Endothelial cell of umbilical vein (primary cell): ENCODE measurements at regions not wholly inside any gene's neighbourhood (a gene's known extent, or its start where the extent isn't known, plus 50 kb on each side); places are given as distances from the start of the nearest gene placed in this dataset.

Experiments used
- EZH2 ChIP-seq: IDR thresholded peaks from 2 replicates; pipeline ENCODE4 v1.6.1; 2012; ENCODE audit warnings: borderline replicate concordance, low read depth, mild to moderate bottlenecking, moderate library complexity, low read length, inconsistent platforms; ENCODE audit not compliant: severe bottlenecking
- POLR2A ChIP-seq: IDR thresholded peaks from 2 replicates; pipeline ENCODE4 v1.6.1; 2012; ENCODE audit warnings: low read depth, mild to moderate bottlenecking, control low read depth, low read length
- POLR2AphosphoS5 ChIP-seq: IDR thresholded peaks from 2 replicates; pipeline ENCODE4 v1.6.1; 2012; ENCODE audit warnings: low read depth, mild to moderate bottlenecking, control low read depth, low read length, moderate library complexity; ENCODE audit not compliant: insufficient read depth

DNA sequence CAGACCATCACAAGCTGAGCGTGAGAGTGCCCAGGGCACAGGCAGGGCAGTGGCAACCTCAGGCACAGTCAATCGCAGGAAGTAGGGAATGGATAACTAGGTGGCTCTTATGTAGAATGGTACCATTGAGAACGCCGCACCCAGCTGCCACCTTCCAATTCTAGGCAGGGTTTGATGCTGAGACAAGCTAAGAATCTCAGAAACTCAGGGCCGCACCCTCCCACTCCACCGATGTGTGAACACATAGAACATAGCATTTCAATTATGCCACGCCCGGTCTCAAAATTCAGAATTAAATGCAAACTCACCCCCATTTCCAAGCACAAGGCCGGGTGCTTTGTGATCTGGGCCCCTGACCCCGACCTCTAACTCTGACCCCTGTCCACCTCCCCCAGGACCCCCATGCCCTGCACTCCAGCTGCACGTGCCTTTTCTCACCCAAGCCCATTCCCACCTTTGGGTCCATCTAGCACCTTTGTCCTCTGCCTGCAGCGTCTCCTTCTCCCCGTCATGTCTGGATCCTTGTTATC lies 178.4 kb downstream of the C16orf95 start:
- no peak for TF ChIP-seq EZH2
- no peak for TF ChIP-seq POLR2A
- TF ChIP-seq POLR2AphosphoS5, result no peak
